Endothelial cell of umbilical vein (primary cell): ENCODE measurements at regions not wholly inside any gene's neighbourhood (a gene's known extent, or its start where the extent isn't known, plus 50 kb on each side); places are given as distances from the start of the nearest gene placed in this dataset.

Experiments used
- BruUV-seq: library from RNA; stranded (reverse); fragments of 400-500 nt; replicated peaks from 2 replicates; lab custom pipeline; 2021; lab: Mats Ljungman, UMichigan
- CTCF ChIA-PET: fragments of 300-600, 350-600 bp; sonication (Branson Sonifier 250); formaldehyde crosslinking; loops from one replicate; lab custom pipeline; 2021; ENCODE audit warnings: antibody characterized with exemption, inconsistent platforms; lab: Charles Lee
- POLR2A ChIA-PET: fragments of 300-600, 350-600 bp; sonication (Branson Sonifier 250); formaldehyde crosslinking; loops from one replicate; lab custom pipeline; 2021; ENCODE audit warnings: antibody characterized with exemption, inconsistent platforms; lab: Charles Lee
- DNase-seq: peaks from one replicate; pipeline ENCODE4 v3.0.0-alpha.2; 2011; ENCODE audit warnings: low read depth, low spot score
- FAIRE-seq: peaks from 2 replicates; lab custom pipeline; 2011; peaks lifted over from hg19 to GRCh38; lab: Jason Lieb, UNC
- H2AFZ ChIP-seq: 2 replicates; pipeline ENCODE4 v1.6.0; 2012; ENCODE audit warnings: low read depth, low read length, control low read depth, inconsistent platforms
- H3K27ac ChIP-seq: 2 replicates; pipeline ENCODE4 v1.5.1; 2011; ENCODE audit warnings: low read depth, mild to moderate bottlenecking, control low read depth, low read length, moderate library complexity; ENCODE audit not compliant: insufficient read depth
- H3K27me3 ChIP-seq, 2 experiments: 2 replicates each; pipeline versions ENCODE4 v1.6.0 to v1.6.1; 2011; ENCODE audit warnings: low read length in 2 of 2, mixed read lengths in 1 of 2; ENCODE audit not compliant: control insufficient read depth in 2 of 2, insufficient read depth in 2 of 2
- H3K36me3 ChIP-seq, 2 experiments: 2 replicates in 1 of 2; 3 replicates in 1 of 2; pipeline ENCODE4 v1.5.1; 2011; ENCODE audit warnings: low read length in 2 of 2, mild to moderate bottlenecking in 1 of 2, moderate library complexity in 1 of 2; ENCODE audit not compliant: control insufficient read depth in 2 of 2, insufficient read depth in 2 of 2; ENCODE audit errors: extremely low read depth in 1 of 2
- H3K4me1 ChIP-seq: 3 replicates; pipeline ENCODE4 v1.5.1; 2011; ENCODE audit warnings: mild to moderate bottlenecking, low read length; ENCODE audit not compliant: control insufficient read depth, insufficient read depth; ENCODE audit errors: extremely low read depth
- H3K4me2 ChIP-seq: 2 replicates; pipeline ENCODE4 v1.6.1; 2011; ENCODE audit warnings: low read length, control low read depth, mixed read lengths; ENCODE audit not compliant: insufficient read depth
- H3K4me3 ChIP-seq, 3 experiments: fragments of 200-600 bp in 1 of 3; sonication (generic), shearing (Covaris generic) in 1 of 3; replicated peaks in 1 of 3; 2 replicates each; pipeline ENCODE4 v1.5.1; 2011 to 2016; ENCODE audit warnings: control low read depth in 3 of 3, low read length in 3 of 3, mild to moderate bottlenecking in 2 of 3, inconsistent platforms in 1 of 3, low read depth in 1 of 3, moderate library complexity in 1 of 3; ENCODE audit not compliant: insufficient read depth in 1 of 3
- H3K79me2 ChIP-seq: 2 replicates; pipeline ENCODE4 v1.6.0; 2012; ENCODE audit warnings: low read length, inconsistent platforms; ENCODE audit not compliant: control insufficient read depth, insufficient read depth
- H3K9ac ChIP-seq: replicated peaks from 2 replicates; pipeline ENCODE3; 2011; ENCODE audit warnings: low read length, control low read depth; ENCODE audit not compliant: insufficient read depth; ENCODE audit errors: extremely low read depth
- H3K9me1 ChIP-seq: replicated peaks from 3 replicates; pipeline ENCODE4 v1.6.0; 2011; ENCODE audit warnings: mild to moderate bottlenecking, low read length; ENCODE audit not compliant: control insufficient read depth, insufficient read depth; ENCODE audit errors: extremely low read depth
- H3K9me3 ChIP-seq: replicated peaks from 2 replicates; pipeline ENCODE4 v1.5.1; 2012; ENCODE audit warnings: low read length, inconsistent platforms; ENCODE audit not compliant: control insufficient read depth, insufficient read depth
- H4K20me1 ChIP-seq: replicated peaks from 2 replicates; pipeline ENCODE3; 2011; ENCODE audit warnings: mild to moderate bottlenecking, low read length; ENCODE audit not compliant: control insufficient read depth, insufficient read depth; ENCODE audit errors: extremely low read depth
- CTCF ChIP-seq, 2 donors: IDR thresholded peaks; 1 replicate in 1 of 2; 2 replicates in 1 of 2; pipeline ENCODE4 v1.5.1; 2011; ENCODE audit warnings: low read length in 2 of 2, mild to moderate bottlenecking in 2 of 2, moderate library complexity in 2 of 2, control low read depth in 1 of 2, inconsistent platforms in 1 of 2, low read depth in 1 of 2; ENCODE audit not compliant: insufficient read depth in 1 of 2; ENCODE audit errors: extremely low read depth in 1 of 2
- EZH2 ChIP-seq: IDR thresholded peaks from 2 replicates; pipeline ENCODE4 v1.6.1; 2012; ENCODE audit warnings: borderline replicate concordance, low read depth, mild to moderate bottlenecking, moderate library complexity, low read length, inconsistent platforms; ENCODE audit not compliant: severe bottlenecking
- FOS ChIP-seq: IDR thresholded peaks from 2 replicates; pipeline ENCODE4 v1.6.1; 2011; ENCODE audit warnings: mild to moderate bottlenecking, low read length, moderate library complexity, borderline replicate concordance; ENCODE audit not compliant: insufficient read depth
- GATA2 ChIP-seq: IDR thresholded peaks from 2 replicates; pipeline ENCODE4 v1.7.0; 2011; ENCODE audit warnings: low read depth, mild to moderate bottlenecking, moderate library complexity, mixed read lengths, low read length; ENCODE audit not compliant: insufficient read length, insufficient read depth
- JUN ChIP-seq: IDR thresholded peaks from 2 replicates; pipeline ENCODE4 v1.6.1; 2011; ENCODE audit warnings: borderline replicate concordance, low read depth; ENCODE audit not compliant: insufficient read length, insufficient read depth
- MAX ChIP-seq: IDR thresholded peaks from 2 replicates; pipeline ENCODE4 v1.6.1; 2011; ENCODE audit not compliant: insufficient read depth, insufficient read length
- MYC ChIP-seq: IDR thresholded peaks from one replicate; pipeline ENCODE4 v1.6.1; 2011; ENCODE audit warnings: mild to moderate bottlenecking, low read depth, low read length
- POLR2A ChIP-seq: IDR thresholded peaks from 2 replicates; pipeline ENCODE4 v1.6.1; 2012; ENCODE audit warnings: low read depth, mild to moderate bottlenecking, control low read depth, low read length
- POLR2AphosphoS5 ChIP-seq: IDR thresholded peaks from 2 replicates; pipeline ENCODE4 v1.6.1; 2012; ENCODE audit warnings: low read depth, mild to moderate bottlenecking, control low read depth, low read length, moderate library complexity; ENCODE audit not compliant: insufficient read depth
- dilution Hi-C: fragments of 300-500 bp; cut with MboI; formaldehyde crosslinking; loops from one replicate; pipeline ENCODE4 v1.15.0; 2019; ENCODE audit warnings: low sequenced_read_pairs; ENCODE audit not compliant: extremely low pct_ligation_motif_present
- intact Hi-C: fragments of 100-400 bp; cut with micrococcal nuclease; formaldehyde crosslinking; loops from one replicate; pipeline ENCODE4 v1.10.0; 2022

GRCh38 chr4:135735512-135735911 is 1533.9 kb upstream of the PABPC4L start:
- H2AFZ ChIP-seq, result no peak overlapping the region
- no peaks in the 10 kb centered on the region for H3K9me3 ChIP-seq
- DNase-seq (no peak), FAIRE-seq (no peak)
- no peaks in the 10 kb centered on the region for H3K27me3 ChIP-seq
- intact Hi-C loops (no loop called here), dilution Hi-C loops (no loop called here)
- H3K36me3 ChIP-seq, result no peaks in the 10 kb centered on the region
- no peaks in the 10 kb centered on the region for H3K9me1 ChIP-seq
- H3K27ac ChIP-seq, result no peak overlapping the region
- H3K79me2 ChIP-seq, result no peaks in the 10 kb centered on the region
- ChIA-PET CTCF (no interaction called here), POLR2A (no interaction called here)
- no peak overlapping the region for H3K4me2 ChIP-seq
- TF ChIP-seq EZH2 (no peak), FOS (no peak), JUN (no peak), MAX (no peak), POLR2AphosphoS5 (no peak), POLR2A (no peak), MYC (no peak), CTCF (IDR thresholded peaks at IDR 0.05; ENCODE audit: extremely low read depth in 1 of 2, insufficient read depth in 1 of 2, low read depth in 1 of 2, low read length in 2 of 2) (no peak), GATA2 (no peak)
- no peaks in the 10 kb centered on the region for H3K4me1 ChIP-seq
- no peak overlapping the region for H3K4me3 ChIP-seq
- H3K9ac ChIP-seq, result no peak overlapping the region
- no TSS peak for BruUV-seq
- no peaks in the 10 kb centered on the region for H4K20me1 ChIP-seq
